ENCODE measurements at regions not wholly inside any gene's neighbourhood (a gene's known extent, or its start where the extent isn't known, plus 50 kb on each side); places are given as distances from the start of the nearest gene placed in this dataset.
A peak's percentile ranks its signal among the peaks of the same experiment; 100 is the strongest.

- H3K27me3 Mint-ChIP-seq (ENCODE audit: insufficient read depth) = no peaks in the 10 kb centered on the region
- peak overlapping the region; percentile 98 for H3K27ac Mint-ChIP-seq
- H3K9me3 Mint-ChIP-seq = no peaks in the 10 kb centered on the region
- peak; percentile 96 for DNase-seq
- TF ChIP-seq CTCF (IDR thresholded peaks at IDR 0.05) = no peak
- H3K4me3 Mint-ChIP-seq = peak overlapping the region; percentile 73
- H3K4me1 Mint-ChIP-seq (ENCODE audit: low read depth) = peaks cover 49% of the 10 kb centered on the region
- no peaks in the 10 kb centered on the region for H3K36me3 Mint-ChIP-seq (ENCODE audit: low read depth)
These were observed 327.2 kb upstream of the AKR1E2 start for GRCh38 chr10:4498711-4499251.

DNA sequence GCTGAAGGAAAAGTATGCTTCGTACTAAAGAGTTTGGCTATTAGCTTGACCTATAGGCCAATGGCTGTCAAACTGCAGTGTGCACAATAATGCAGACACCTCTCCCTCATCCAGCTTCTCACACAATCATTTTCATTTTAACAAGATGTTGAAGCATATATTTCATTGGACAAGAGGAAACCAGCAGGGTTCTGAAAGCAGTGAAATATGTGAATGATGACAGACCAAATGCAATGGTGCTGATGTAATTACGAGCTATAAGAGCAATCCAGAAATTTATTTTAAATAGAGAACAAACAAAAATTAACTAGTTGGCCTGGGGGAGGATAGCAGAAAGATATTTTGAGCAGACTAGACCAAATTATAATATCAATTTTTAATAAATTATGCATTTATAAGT lies 331.5 kb upstream of the AKR1E2 start:
- Mint-ChIP-seq H3K9me3 (no peaks in the 10 kb centered on the region), H3K4me1 (ENCODE audit: low read depth) (peaks cover 32% of the 10 kb centered on the region), H3K4me3 (no peak overlapping the region), H3K36me3 (ENCODE audit: low read depth) (no peaks in the 10 kb centered on the region), H3K27me3 (ENCODE audit: insufficient read depth) (no peaks in the 10 kb centered on the region), H3K27ac (no peak overlapping the region)
- DNase-seq = no peak
- no peak for TF ChIP-seq CTCF (IDR thresholded peaks at IDR 0.05)

GRCh38 chr10:4492202-4492601 lies 333.8 kb upstream of the AKR1E2 start:
- peaks cover 11% of the 10 kb centered on the region; the same call in 1 of the 2 replicates for H3K4me1 Mint-ChIP-seq (ENCODE audit: low read depth)
- DNase-seq = no peak
- H3K36me3 Mint-ChIP-seq (ENCODE audit: low read depth) = 0 out of 2 replicates have a peak, but pooled peaks cover 4% of the 10 kb centered on the region
- no peaks in the 10 kb centered on the region for H3K9me3 Mint-ChIP-seq
- H3K27ac Mint-ChIP-seq = no peak overlapping the region
- no peak for TF ChIP-seq CTCF (IDR thresholded peaks at IDR 0.05)
- H3K27me3 Mint-ChIP-seq (ENCODE audit: insufficient read depth) = no peaks in the 10 kb centered on the region; the same call in 1 of the 2 replicates
- H3K4me3 Mint-ChIP-seq = no peak overlapping the region

- DNase-seq = no peak
- no peak overlapping the region for H3K4me3 Mint-ChIP-seq
- no peak for TF ChIP-seq CTCF (IDR thresholded peaks at IDR 0.05)
- H3K4me1 Mint-ChIP-seq (ENCODE audit: low read depth) = no peaks in the 10 kb centered on the region
- no peaks in the 10 kb centered on the region; the same call in 1 of the 2 replicates for H3K27me3 Mint-ChIP-seq (ENCODE audit: insufficient read depth)
- no peak overlapping the region for H3K27ac Mint-ChIP-seq
- no peaks in the 10 kb centered on the region for H3K9me3 Mint-ChIP-seq
- 0 out of 2 replicates have a peak, but pooled peaks cover 4% of the 10 kb centered on the region for H3K36me3 Mint-ChIP-seq (ENCODE audit: low read depth)
These were observed 337.1 kb upstream of the AKR1E2 start for GRCh38 chr10:4488904-4489303.

- no peak for DNase-seq
- no peaks in the 10 kb centered on the region for H3K9me3 Mint-ChIP-seq
- no peak overlapping the region for H3K4me3 Mint-ChIP-seq
- H3K4me1 Mint-ChIP-seq (ENCODE audit: low read depth) = no peaks in the 10 kb centered on the region; the same call in 1 of the 2 replicates
- no peak for TF ChIP-seq CTCF (IDR thresholded peaks at IDR 0.05)
- H3K27ac Mint-ChIP-seq = no peak overlapping the region
- no peaks in the 10 kb centered on the region; the same call in 1 of the 2 replicates for H3K27me3 Mint-ChIP-seq (ENCODE audit: insufficient read depth)
- H3K36me3 Mint-ChIP-seq (ENCODE audit: low read depth) = 0 out of 2 replicates have a peak, but pooled peaks cover 4% of the 10 kb centered on the region
These were observed 340.4 kb upstream of the AKR1E2 start for GRCh38 chr10:4485636-4486035.

Data from HFFc6 (cell line).